Panc1 (cell line): ENCODE measurements at regions not wholly inside any gene's neighbourhood (a gene's known extent, or its start where the extent isn't known, plus 50 kb on each side); places are given as distances from the start of the nearest gene placed in this dataset.

Experiments used
- ATAC-seq: fragments of 200-7000 bp; cut with Tn5 transposase; 2 replicates; pipeline ENCODE4 v1.9.1; 2020; ENCODE audit warnings: mild to moderate bottlenecking, moderate library complexity
- BruUV-seq: library from RNA; stranded (reverse); fragments of 400-500 nt; replicated peaks from 2 replicates; lab custom pipeline; 2021; lab: Mats Ljungman, UMichigan
- CTCF ChIA-PET: fragments of 300-600 bp; sonication (Branson Sonifier 250); formaldehyde crosslinking; loops from one replicate; lab custom pipeline; 2022; ENCODE audit warnings: antibody characterized with exemption; lab: Charles Lee
- POLR2A ChIA-PET: fragments of 300-600 bp; sonication (Branson Sonifier 250); formaldehyde crosslinking; loops from one replicate; lab custom pipeline; 2022; ENCODE audit warnings: antibody characterized with exemption; lab: Charles Lee
- DNase-seq: peaks from one replicate; pipeline ENCODE4 v3.0.0-alpha.2; 2010; ENCODE audit warnings: low read depth, low spot score
- H3K27ac ChIP-seq: 2 replicates; pipeline ENCODE4 v1.5.1; 2011; ENCODE audit warnings: mild to moderate bottlenecking, low read length, inconsistent platforms
- H3K27me3 ChIP-seq: fragments of 200-500 bp; sonication (Bioruptor generic); 2 replicates; pipeline ENCODE4 v1.6.0; 2014; ENCODE audit warnings: low read length, inconsistent platforms; ENCODE audit not compliant: control insufficient read depth, insufficient read depth
- H3K36me3 ChIP-seq: fragments of 200-500 bp; sonication (Bioruptor generic); 2 replicates; pipeline ENCODE4 v1.5.1; 2014; ENCODE audit warnings: inconsistent platforms, mild to moderate bottlenecking, low read length, moderate library complexity; ENCODE audit not compliant: control insufficient read depth, insufficient read depth
- H3K4me1 ChIP-seq: 2 replicates; pipeline ENCODE4 v1.5.1; 2011; ENCODE audit warnings: inconsistent platforms, mild to moderate bottlenecking, low read length, moderate library complexity; ENCODE audit not compliant: control insufficient read depth, insufficient read depth
- H3K4me3 ChIP-seq, 2 experiments: 2 replicates each; pipeline ENCODE4 v1.5.1; 2011 to 2012; ENCODE audit warnings: low read depth in 2 of 2, low read length in 2 of 2, mild to moderate bottlenecking in 2 of 2, inconsistent platforms in 1 of 2, moderate library complexity in 1 of 2
- H3K9me3 ChIP-seq: fragments of 200-500 bp; sonication (Bioruptor generic); 2 replicates; pipeline ENCODE4 v1.5.1; 2014; ENCODE audit warnings: low read depth, mild to moderate bottlenecking, inconsistent platforms, low read length, moderate library complexity; ENCODE audit not compliant: control insufficient read depth, insufficient read depth
- CTCF ChIP-seq: fragments of 450-650 bp; IDR thresholded peaks from 2 replicates; pipeline ENCODE4 v1.5.1; 2017; ENCODE audit warnings: mild to moderate bottlenecking
- POLR2AphosphoS5 ChIP-seq: IDR thresholded peaks from 2 replicates; pipeline ENCODE4 v1.6.1; 2012; ENCODE audit warnings: mild to moderate bottlenecking, low read depth, low read length, moderate library complexity
- REST ChIP-seq, 2 experiments: IDR thresholded peaks; 2 replicates each; pipeline ENCODE4 v1.6.1; 2011 to 2012; ENCODE audit warnings: low read depth in 2 of 2, control low read depth in 1 of 2, low read length in 1 of 2, mild to moderate bottlenecking in 1 of 2, moderate library complexity in 1 of 2; ENCODE audit not compliant: insufficient read depth in 1 of 2
- SIN3A ChIP-seq: IDR thresholded peaks from 2 replicates; pipeline ENCODE4 v1.6.1; 2012; ENCODE audit warnings: low read depth, mild to moderate bottlenecking, low read length, moderate library complexity, borderline replicate concordance; ENCODE audit not compliant: insufficient read depth
- TCF7L2 ChIP-seq: IDR thresholded peaks from 2 replicates; pipeline ENCODE4 v1.6.1; 2011; ENCODE audit warnings: mild to moderate bottlenecking, low read depth, low read length, inconsistent platforms
- in situ Hi-C: cut with HindIII; loops from 2 replicates; pipeline ENCODE4 v1.10.0; 2016; ENCODE audit warnings: low sequenced_read_pairs, low pct_unique_long_range_greater_than_20kb
- intact Hi-C: fragments of 100-400 bp; cut with micrococcal nuclease; formaldehyde crosslinking; loops from one replicate; pipeline ENCODE4 v1.10.0; 2022; ENCODE audit not compliant: unreplicated experiment

- Histone ChIP-seq H3K27ac (no peak overlapping the region), H3K36me3 (no peaks in the 10 kb centered on the region), H3K27me3 (no peaks in the 10 kb centered on the region), H3K4me3 (no peak overlapping the region), H3K4me1 (peaks cover 8% of the 10 kb centered on the region; the same call in 1 of the 2 replicates), H3K9me3 (no peaks in the 10 kb centered on the region)
- no peak for TF ChIP-seq TCF7L2
- TF ChIP-seq REST (IDR thresholded peaks at IDR 0.05; ENCODE audit: insufficient read depth in 1 of 2, low read depth in 2 of 2, low read length in 1 of 2), result no peak
- TF ChIP-seq CTCF, result no peak
- TF ChIP-seq POLR2AphosphoS5, result no peak
- no peak for TF ChIP-seq SIN3A
- ChIA-PET POLR2A (no interaction called here), CTCF (no interaction called here)
- ATAC-seq, result no peak
- BruUV-seq, result no TSS peak
- in situ Hi-C loops (no loop called here), intact Hi-C loops (no loop called here)
- DNase-seq, result no peak
Observed at GRCh38 chr6:166687070-166687878, 60.2 kb upstream of the RPS6KA2 start.

DNA sequence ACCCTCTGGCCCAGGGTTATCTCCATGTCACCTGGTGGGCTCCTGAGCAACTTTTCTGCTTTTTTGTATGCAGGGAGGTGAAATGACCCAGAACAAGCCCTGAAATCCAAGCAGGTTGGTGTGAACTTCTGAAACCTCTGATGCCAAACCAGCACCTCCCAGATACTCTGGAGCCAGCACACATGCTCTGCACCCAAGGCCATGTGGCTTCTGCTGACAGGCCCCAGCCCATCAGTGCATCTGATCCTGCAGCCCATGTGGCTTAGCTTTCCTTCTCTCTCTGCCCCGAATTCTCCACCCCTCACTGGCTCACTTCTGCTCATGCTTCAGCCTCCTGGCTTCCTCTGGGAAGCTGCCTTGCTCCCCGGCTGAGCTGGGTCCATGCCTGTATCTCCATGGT lies 59.3 kb upstream of the RPS6KA2 start:
- CTCF ChIA-PET, result no interaction called here
- H3K36me3 ChIP-seq, result no peaks in the 10 kb centered on the region
- ATAC-seq (no peak), DNase-seq (no peak)
- in situ Hi-C loops, result no loop called here
- TF ChIP-seq POLR2AphosphoS5 (no peak), REST (IDR thresholded peaks at IDR 0.05; ENCODE audit: insufficient read depth in 1 of 2, low read depth in 2 of 2, low read length in 1 of 2) (no peak), TCF7L2 (no peak), SIN3A (no peak), CTCF (no peak)
- H3K27me3 ChIP-seq, result no peaks in the 10 kb centered on the region
- no peak overlapping the region for H3K27ac ChIP-seq
- H3K4me3 ChIP-seq, result no peak overlapping the region
- H3K4me1 ChIP-seq, result peaks cover 5% of the 10 kb centered on the region; the same call in 1 of the 2 replicates
- no TSS peak for BruUV-seq
- no peaks in the 10 kb centered on the region for H3K9me3 ChIP-seq
- POLR2A ChIA-PET, result no interaction called here
- intact Hi-C loops, result no loop called here
